LHCN-M2 (cell line): ENCODE measurements at regions not wholly inside any gene's neighbourhood (a gene's known extent, or its start where the extent isn't known, plus 50 kb on each side); places are given as distances from the start of the nearest gene placed in this dataset.

ENCODE experiments used
- DNase-seq: peaks from one replicate; pipeline ENCODE4 v3.0.0-alpha.2; 2012; ENCODE audit warnings: low read depth

DNA sequence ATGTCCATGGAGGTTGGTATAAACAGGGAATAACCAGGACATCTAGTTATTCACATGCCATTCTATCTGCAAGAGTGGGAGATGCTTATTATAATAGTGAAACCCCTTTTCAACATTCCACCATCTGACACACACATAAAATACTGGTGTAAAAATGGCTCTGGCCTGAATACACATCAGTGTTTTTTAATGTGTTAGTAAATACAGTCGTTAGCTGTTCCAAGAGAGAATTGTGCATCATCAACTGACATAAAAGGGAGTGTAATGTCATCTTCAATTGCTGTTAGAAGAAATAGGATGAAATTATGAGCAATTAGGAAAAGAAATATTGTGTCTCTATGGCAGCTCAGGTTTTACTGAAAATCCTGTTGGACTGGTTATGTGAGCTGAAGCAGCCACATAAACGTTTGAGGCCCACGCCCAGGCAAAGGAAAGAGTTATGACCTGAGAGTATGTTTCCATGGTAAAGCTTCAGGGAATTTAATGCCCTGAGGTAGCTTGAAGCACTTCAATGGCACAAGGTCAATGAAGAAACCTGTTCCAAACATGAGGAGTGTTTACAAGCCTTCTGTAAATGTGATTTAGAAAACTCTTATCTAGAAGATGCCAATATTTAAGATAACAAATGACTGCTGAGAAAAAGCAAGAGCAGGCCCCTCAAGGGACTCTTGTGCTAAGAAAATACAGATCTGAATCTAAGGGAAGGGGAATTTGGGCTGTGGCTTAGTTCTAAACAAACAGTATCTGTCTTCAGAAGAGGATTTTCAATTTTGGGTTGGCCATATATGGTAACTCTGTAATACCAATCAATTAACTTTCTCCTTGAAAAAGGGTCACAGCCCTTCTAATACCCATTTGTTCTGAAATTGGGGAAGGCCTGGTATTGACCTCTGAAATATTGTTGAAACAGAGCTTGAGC, 384.3 kb downstream of the SEC16B start:
- DNase-seq: no peak

DNA sequence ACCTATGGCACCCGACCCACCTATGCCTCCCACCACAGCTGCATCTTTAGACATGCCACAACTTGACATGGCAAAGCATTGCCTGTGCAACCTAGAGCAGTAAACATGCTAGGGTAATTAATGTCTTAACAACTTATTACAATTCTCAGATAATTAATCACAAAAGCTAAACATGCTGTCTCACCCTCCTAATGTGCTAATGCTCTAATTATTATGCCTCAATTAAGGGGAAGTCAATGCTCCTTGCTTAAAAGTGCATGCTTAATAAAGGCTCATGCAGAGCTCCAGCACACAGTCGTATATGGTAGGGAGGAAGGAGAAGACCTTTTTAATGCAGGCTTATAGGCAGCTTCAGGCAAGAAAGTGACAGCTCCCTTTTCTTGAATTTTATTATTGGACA, 396.0 kb downstream of the SEC16B start:
- no peak for DNase-seq

DNA sequence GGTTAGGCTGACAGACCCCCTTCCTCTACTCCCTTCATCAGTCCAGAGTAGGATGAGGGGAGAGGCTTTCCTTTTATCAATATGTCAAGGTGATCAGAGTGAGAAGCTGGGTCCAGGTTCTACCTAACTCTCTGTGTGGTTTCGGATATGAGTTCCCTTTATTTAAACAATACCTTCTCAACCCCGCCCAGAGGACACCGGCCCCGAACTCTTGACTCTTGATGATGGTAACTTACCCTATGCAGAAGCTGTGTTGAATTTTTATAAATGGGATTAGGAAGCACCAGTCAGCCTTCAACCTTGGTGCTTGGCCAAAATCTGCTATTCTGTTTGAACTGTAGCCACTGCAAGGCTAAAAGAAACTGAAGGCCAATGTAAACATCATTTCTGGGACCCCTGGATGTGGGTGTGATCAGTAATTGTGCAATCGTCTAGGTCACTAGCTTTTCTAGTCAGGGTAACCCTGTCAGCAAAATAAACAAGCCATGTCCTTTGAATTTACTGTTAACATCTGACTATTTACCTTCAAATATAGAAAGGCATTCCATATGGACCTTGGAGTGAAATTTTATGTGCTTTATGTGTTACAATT, 398.3 kb downstream of the SEC16B start:
- peak; percentile 15 for DNase-seq

DNA sequence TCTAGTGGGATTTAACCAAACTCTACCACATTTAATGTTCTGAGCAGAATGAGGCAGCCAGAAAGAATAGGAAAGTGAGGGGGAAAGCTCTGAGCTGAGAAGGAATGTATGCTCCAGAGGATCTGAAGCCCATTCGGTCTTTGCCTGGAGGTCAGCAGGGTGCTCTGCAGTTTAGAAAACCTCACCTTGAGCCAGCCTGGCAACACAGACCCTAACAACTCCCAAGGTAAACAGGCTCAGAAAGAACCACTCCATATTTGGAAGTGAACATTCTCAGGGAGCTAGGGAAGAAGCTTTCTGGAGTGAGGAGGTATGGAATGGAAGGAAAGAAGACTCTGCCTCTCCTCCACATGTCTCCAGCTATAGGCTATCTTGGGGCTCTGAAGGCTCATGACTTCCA, 398.8 kb downstream of the SEC16B start:
- no peak for DNase-seq

DNA sequence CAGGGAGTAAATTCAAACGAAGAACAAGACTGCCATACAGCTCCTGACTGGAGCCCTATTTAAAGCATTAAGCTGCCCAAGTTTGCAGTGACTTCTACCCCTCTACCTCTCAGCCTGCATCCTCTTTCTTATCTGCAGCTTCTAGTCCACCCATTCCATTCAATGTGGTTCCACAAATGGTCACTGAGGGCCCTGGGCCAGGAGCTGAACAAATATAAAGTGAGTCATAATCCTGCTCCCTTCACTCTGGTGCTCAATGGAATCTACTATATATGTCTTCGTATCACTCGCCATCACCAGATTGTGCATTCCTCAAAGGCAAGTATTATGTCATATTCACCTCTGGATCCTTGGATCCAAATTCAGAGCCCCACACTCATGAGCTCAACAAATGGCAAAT, 398.7 kb downstream of the BRINP2 start:
- no peak for DNase-seq

DNA sequence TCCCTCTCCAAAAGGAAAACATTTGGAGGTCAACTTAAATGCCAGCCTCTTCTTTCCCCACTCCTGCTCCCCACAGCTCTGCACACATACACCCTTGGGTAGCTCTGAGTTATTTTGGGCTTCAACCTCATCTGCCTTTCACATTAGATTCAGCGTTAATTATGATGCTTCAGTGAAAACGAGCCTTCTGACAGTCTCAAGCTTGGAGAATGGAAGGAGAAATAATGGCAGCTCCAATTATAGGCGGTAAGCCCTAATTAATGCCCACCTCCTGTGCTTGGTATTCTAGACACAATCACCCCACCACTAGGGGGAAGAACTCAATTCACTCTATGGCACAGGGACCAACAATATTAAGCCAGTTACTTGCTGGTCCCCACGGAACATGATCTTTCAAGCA, 397.9 kb downstream of the BRINP2 start:
- no peak for DNase-seq

DNA sequence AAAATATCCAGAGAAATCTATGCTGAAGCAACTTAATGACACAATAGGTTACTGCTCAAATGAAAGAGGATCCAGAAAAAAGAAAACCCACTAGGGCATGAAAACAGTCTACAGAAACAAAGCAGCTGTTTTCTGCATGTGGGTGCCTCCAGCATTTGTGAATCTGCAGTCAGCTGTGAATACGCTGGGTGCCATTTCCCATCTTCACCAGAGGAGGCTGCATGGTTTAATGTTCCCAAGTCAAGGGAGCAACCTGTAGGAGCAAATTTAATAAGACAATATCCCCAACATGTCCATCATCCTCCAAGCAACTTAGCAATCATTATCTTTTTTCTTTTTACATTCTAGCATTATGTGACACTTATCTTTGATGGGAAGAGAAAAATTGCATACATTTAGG, 396.6 kb downstream of the BRINP2 start:
- DNase-seq: peak; percentile 53

DNA sequence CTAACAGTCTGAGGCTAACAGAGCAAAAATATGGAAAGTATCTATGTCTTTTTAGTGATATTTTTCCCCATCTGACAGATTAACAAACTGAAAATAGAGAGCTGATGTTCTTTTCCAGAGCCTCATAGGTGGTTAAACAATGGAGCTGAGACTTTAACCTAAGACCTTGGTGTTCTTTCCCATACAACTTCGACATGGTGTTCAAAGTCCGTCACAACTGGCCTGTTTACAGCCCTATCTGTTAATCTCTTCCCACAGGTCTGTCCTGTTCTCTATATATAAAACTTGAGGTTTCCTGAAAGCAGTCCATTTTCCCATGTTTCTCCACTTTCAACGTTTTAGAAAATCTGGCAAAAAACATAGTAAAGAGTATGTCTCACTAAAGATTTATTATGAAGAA, 395.7 kb downstream of the BRINP2 start:
- DNase-seq: no peak

DNA sequence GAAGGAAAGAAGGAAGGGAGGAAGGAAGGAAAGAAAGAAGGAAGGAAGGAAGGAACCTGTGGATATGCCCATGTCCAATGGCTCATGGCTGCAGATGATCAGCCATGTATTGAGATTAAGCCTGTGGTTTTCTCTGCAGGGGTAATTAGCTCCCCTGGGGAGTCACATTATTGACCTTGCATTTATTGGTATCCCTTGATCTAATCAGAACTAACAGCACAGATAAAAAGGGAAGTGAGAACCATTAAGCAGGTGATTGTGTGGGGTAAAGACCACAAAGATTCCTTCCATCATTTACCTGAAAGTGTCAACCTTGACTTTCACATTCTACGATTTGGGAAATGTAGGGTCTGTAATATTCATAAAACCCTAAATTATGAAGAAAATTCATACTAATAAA, 390.7 kb downstream of the BRINP2 start:
- DNase-seq: no peak

DNA sequence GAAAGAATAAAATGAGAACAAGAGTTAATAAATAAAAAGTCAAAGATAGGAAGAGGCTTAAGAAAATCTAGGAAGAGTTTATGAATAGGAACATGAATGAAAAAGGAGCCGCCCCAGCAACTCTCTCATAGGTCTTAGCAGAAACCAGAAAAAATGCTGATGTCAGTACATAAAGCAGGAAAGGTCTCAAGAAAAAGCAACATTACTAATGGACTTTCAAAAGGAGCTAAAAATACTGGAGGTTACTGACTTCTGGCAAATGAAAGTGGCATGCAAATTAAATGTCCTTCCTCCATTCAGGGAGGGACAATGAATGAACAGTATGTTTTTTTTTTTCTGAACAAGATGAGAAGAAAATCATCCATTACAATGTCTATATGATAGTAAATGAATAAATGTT, 387.6 kb downstream of the BRINP2 start:
- no peak for DNase-seq

DNA sequence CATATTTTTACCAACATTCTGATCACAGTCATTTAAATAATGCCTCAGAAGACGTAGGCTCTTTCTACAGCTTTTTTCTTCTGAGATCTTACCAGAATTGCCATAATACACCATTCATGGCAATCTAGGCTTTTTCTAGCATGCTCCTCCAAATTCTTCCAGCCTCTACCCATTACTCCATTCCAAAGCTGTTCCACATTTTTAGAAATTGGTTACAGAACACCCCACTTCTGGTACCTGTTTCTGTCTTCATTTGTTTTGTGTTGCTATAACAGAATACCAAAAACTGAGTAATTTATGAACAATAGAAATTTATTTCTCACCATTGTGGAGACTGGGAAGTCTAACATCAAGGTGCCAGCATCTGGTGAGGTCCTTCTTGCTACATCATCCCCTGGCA, 385.4 kb downstream of the BRINP2 start:
- DNase-seq: no peak

DNA sequence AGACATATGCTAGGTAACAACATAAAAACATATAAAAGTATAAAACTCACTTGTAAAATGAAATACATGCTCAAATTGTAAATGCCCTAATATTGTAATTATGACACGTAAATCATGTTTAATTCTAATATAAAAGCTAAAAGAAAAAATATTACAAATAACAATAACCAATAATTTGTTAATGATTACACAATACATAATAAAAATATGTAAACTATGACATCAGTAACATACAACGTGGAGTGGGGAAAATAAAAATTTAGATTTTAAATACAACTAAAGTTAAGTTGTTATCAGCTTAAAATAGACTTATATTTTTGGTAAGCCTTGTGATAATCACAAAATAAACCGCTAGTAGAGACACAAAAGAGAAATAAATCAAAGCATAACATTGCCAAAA, 376.4 kb downstream of the BRINP2 start:
- no peak for DNase-seq

DNA sequence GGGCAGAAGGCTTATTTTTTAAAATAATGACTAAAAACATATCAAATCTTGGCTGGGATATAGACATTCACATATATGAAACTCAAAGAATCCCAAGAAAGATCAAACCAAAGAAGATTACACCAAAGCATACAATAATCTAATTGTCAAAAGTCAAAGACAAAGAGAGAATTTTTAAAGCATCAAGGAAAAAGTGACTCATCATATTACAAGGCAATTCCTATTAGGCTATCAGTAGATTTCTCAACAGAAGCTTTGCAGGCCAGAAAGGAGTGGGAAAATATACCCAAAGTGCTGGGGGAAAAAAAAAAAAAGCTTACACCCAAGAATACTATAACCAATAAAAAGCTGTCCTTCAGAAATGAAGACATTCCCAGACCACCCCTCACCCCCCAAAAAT, 375.6 kb downstream of the BRINP2 start:
- DNase-seq: peak; percentile 17

DNA sequence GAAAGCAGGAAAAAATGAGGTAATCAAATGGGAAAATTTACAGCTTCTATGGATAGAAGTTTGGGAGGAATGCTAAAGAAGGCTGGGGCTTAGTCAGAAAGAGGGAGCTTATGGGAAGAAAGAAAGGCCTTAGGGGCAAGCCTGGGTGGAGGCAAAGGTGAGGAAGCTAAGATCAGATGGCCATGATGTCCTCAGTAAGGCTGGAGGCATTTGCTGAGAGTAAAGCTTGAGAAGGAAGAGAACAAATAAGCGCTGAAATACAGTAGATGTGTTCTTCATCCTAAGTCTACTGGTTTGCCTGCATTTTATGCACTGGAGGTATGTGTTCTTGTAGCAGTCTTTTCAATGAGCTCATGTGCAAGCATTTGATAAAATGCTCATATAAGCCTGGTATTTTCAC, 355.4 kb downstream of the BRINP2 start:
- no peak for DNase-seq

DNA sequence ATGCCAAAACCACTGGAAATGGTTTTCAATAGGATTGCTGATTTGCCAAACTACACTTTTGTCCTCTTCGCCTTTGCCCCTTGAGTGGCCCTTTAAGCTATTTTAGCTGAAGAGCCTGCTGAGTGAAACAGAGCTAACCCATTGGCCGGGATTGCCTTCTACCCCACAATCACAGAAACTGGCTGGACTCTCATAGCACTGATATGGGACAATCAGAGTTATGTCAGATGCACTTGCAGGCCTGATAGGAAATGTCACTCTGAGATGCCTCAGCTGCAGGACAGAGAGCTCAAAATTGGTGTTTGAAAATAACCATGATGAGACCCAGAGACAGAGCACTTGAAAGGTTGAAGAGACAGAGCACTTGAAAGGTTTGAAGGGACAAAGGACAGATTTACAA, 354.4 kb downstream of the BRINP2 start:
- DNase-seq: no peak

DNA sequence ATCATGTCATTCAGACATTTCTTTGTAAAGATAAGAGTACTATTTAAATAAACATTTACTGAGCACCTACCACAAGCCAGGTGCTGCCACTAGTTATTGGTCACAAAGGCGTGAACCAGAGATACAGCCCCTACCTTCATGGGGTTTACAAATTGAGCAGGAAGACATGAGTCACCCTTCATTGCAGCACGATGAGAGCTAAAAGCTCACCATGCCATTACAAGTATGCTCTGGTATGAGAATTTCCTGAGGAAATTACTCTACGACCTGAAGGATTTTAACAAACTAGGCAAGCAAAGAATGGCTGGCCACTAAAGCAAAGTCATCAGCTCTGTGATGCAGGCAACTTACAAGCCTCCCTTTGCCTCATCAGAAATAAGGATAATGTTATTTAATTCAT, 346.8 kb downstream of the BRINP2 start:
- DNase-seq: peak; percentile 5

DNA sequence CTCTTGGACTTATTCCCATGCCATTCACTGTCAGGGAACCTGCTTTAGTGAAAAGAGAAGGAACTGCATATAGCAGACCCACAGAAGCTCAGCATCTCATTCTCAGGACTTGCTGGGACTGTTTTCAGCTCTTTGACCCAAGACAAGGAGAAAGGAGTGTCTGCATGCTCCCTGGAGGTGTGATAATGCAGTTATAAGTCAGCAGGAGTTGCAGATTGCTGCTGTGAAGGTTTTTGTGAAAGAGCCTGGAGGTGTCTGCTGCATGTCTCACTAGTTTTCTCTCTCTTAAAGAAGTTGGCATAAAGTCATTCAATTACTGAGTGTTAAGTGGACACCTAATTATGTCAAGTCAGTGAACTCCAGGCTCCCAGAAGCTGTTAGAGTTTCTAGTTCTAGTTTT, 343.4 kb downstream of the BRINP2 start:
- DNase-seq: no peak

DNA sequence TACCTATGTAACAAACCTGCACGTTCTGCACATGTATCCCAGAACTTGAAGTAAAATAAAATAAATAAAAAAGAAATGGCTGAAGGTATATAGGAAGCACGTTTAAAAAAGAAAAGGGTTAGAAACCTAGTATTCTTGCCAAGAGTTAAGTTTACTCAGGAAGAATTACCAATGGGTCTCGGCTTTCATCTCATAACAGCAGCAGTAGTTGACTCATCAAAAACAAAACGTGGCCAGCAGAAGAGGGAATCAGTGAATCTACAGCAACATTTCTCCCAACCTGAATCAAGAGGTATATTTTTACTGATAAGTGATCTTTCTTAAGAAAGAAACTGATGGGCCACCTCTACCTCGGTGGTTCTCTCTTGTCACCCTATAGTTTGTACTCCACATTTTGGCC, 340.3 kb downstream of the BRINP2 start:
- peak; percentile 45 for DNase-seq

DNA sequence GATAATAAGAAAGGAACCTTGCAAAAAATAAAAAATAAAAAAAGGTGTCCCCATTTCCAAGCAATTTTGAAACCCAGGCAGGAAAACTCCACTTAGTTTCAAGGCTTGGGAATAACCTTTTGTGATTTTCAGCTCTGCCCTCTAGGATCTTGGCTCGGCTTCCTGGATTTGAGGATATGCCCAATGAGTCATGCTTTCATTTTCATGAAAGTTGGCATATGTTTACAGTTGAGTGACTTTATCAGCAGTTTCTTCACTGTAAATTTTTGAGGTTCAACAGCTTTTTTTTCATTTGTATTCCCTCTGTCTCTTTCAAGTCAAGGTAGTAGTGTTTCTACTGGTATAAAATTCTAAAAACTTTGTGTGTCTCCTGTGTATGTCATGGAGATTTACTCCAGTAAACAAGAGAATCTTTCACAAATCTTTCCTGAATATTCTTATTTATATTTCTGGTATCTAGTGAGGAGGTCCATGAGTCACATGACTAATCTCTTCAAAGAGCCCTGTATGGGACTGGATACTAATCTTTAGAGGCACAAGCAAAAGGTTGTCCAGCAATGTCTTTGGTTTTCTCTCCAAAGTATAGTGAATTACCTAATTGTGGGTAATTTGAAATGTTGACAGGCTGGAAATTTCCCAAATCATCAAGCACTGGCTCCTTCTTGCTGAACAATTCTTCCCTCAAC, 335.3 kb downstream of the BRINP2 start:
- peak; percentile 80 for DNase-seq

DNA sequence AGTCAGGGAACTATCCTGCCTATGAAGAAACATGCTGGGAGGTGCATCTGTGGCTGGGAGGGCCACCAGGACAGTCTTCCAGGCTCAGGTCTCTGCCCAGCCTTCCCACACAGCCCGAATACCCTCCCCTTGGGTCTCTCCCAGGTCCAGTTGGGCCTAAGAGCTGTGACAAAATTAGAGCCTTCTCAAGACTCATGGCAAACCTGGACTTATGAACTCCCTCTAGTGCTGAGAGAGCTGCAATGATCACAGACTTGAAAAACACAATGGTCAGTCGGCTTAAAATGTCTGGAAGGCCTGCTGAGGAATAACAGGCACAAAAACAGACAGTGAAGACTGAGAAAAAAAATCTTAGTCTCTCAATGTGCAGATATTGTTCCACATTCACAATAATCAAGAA, 325.1 kb downstream of the BRINP2 start:
- DNase-seq: no peak

DNA sequence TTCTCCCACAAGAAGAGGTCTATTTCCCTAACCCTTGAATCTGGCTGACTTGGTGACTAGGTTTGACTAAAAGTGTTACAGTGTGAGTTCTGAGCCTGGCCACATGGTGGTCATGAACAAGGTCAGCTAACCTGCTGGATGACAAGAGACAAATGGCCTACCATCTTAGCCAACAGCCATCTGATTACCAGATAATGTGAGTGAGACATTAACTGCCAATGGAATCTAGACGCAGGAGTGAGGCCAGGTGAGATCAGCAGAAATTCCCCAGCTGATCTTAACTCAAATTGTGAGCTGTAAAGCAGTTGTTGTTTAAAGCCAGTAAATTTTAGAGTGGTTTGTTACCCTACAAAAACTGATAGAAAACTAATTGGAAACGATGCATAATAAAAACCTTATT, 320.0 kb downstream of the BRINP2 start:
- no peak for DNase-seq

DNA sequence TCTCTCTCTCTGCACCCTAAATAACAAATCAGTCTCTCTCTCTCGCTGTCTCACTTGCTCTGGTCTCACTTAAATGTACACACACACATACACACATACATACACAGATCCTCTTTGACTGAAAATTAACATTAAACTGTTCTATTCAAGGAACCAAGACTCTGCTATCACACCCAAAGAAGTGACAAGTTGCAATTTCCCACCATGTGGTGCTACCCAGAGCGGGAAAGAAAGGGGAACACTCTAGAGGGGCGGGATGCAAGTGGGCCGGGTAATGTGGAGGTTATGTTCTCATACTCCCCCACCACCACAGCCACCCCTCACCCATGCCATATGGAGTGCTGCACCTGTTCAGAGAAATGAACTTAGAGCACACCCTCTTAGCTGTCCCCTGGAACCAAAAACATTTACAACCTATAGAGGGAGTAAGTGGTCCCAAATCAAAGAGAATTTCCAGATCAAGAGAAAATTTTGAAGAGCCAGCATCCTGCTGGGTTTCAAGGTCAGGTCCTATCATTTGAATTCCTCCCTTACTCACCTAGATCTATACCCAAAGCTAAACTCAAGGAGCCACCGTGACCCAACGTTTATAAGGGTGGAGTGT, 319.4 kb downstream of the BRINP2 start:
- DNase-seq: no peak
